NCI-H2029 treated with DMSO at 0.1 percent for 48 hours (cell line): ENCODE measurements at regions not wholly inside any gene's neighbourhood (a gene's known extent, or its start where the extent isn't known, plus 50 kb on each side); places are given as distances from the start of the nearest gene placed in this dataset.
"Not testable (repeated sequence)": the region's sequence is repeated elsewhere in the genome, so short reads cannot be mapped to it uniquely, and the experiment has no call there.

ENCODE experiments used
- DNase-seq: peaks from one replicate; lab custom pipeline; 2025; lab: John Stamatoyannopoulos, UW

GRCh38 chr12:125996443-125996842, 931.2 kb downstream of the AACS start:
- DNase-seq = no peak

- no peak for DNase-seq
These were observed 934.4 kb downstream of the AACS start for GRCh38 chr12:125999628-126000027.

GRCh38 chr12:126019385-126019784, 954.1 kb downstream of the AACS start:
- DNase-seq = no peak

- no peak for DNase-seq
These were observed 956.4 kb downstream of the AACS start for GRCh38 chr12:126021675-126022074.

GRCh38 chr12:126027825-126028224, 962.6 kb downstream of the AACS start:
- DNase-seq = no peak

- DNase-seq = no peak
These were observed 965.3 kb downstream of the AACS start for GRCh38 chr12:126030573-126030972.

GRCh38 chr12:126033751-126034150, 968.5 kb downstream of the AACS start:
- DNase-seq = no peak

GRCh38 chr12:126036348-126036747, 971.1 kb downstream of the AACS start:
- DNase-seq = no peak

- DNase-seq = peak; percentile 69
These were observed 973.2 kb downstream of the AACS start for GRCh38 chr12:126038434-126038833.

GRCh38 chr12:126040307-126040706, 975.1 kb downstream of the AACS start:
- DNase-seq = no peak

GRCh38 chr12:126042286-126042685, 977.1 kb downstream of the AACS start:
- no peak for DNase-seq

- DNase-seq = not testable (repeated sequence)
These were observed 984.3 kb downstream of the AACS start for GRCh38 chr12:126049501-126049900.

- DNase-seq = peak; percentile 9
These were observed 986.4 kb downstream of the AACS start for GRCh38 chr12:126051611-126052107.

- DNase-seq = no peak
These were observed 990.3 kb downstream of the AACS start for GRCh38 chr12:126055521-126055920.

- no peak for DNase-seq
These were observed 996.5 kb downstream of the AACS start for GRCh38 chr12:126061777-126062176.

GRCh38 chr12:126064028-126064427, 998.8 kb downstream of the AACS start:
- no peak for DNase-seq

- DNase-seq = no peak
These were observed 1002.5 kb downstream of the AACS start for GRCh38 chr12:126067626-126068329.

- peak; percentile 24 for DNase-seq
These were observed 1004.4 kb downstream of the AACS start for GRCh38 chr12:126069549-126070165.

- DNase-seq = no peak
These were observed 1011.3 kb downstream of the AACS start for GRCh38 chr12:126076515-126076914.

GRCh38 chr12:126083926-126084325, 1018.7 kb downstream of the AACS start:
- no peak for DNase-seq

GRCh38 chr12:126084480-126084879, 1019.2 kb downstream of the AACS start:
- no peak for DNase-seq

GRCh38 chr12:126086242-126086641, 1021.0 kb downstream of the AACS start:
- DNase-seq = no peak

- no peak for DNase-seq
These were observed 1022.5 kb downstream of the AACS start for GRCh38 chr12:126087692-126088091.

- peak; percentile 8 for DNase-seq
These were observed 1028.7 kb downstream of the AACS start for GRCh38 chr12:126093908-126094307.
